Small intestine (tissue), 7 donors: ENCODE measurements at regions not wholly inside any gene's neighbourhood (a gene's known extent, or its start where the extent isn't known, plus 50 kb on each side); places are given as distances from the start of the nearest gene placed in this dataset.

Experiments
- DNase-seq, 2 donors: peaks; one replicate each; pipeline versions ENCODE4 v3.0.0 to v3.0.0-alpha.2; 2013
- FAIRE-seq: peaks from 2 replicates; lab custom pipeline; 2012; peaks lifted over from hg19 to GRCh38; lab: Jason Lieb, UNC
- H3K27ac ChIP-seq, 3 donors: one replicate each; pipeline ENCODE4 v1.5.1; 2013; ENCODE audit warnings: low read length in 2 of 3, mild to moderate bottlenecking in 2 of 3, control low read depth in 1 of 3, inconsistent platforms in 1 of 3, low read depth in 1 of 3, moderate library complexity in 1 of 3
- H3K27me3 ChIP-seq, 3 donors: one replicate each; pipeline ENCODE4 v1.6.1; 2013; ENCODE audit warnings: low read length in 3 of 3, inconsistent platforms in 1 of 3; ENCODE audit not compliant: control insufficient read depth in 3 of 3, insufficient read depth in 3 of 3
- H3K36me3 ChIP-seq, 3 donors: one replicate each; pipeline ENCODE4 v1.6.1; 2013; ENCODE audit warnings: low read length in 3 of 3, inconsistent platforms in 1 of 3, low read depth in 1 of 3, mild to moderate bottlenecking in 1 of 3, moderate library complexity in 1 of 3; ENCODE audit not compliant: control insufficient read depth in 3 of 3, insufficient read depth in 2 of 3
- H3K4me1 ChIP-seq, 3 donors: one replicate each; pipeline ENCODE4 v1.6.1; 2013; ENCODE audit warnings: low read length in 2 of 3, inconsistent platforms in 1 of 3, low read depth in 1 of 3, mild to moderate bottlenecking in 1 of 3, moderate library complexity in 1 of 3; ENCODE audit not compliant: control insufficient read depth in 3 of 3, insufficient read depth in 2 of 3
- H3K4me3 ChIP-seq, 3 donors: one replicate each; pipeline ENCODE4 v1.5.1; 2013; ENCODE audit warnings: low read length in 3 of 3, control low read depth in 1 of 3, inconsistent platforms in 1 of 3, low read depth in 1 of 3, mild to moderate bottlenecking in 1 of 3, moderate library complexity in 1 of 3
- H3K9me3 ChIP-seq, 2 donors: one replicate each; pipeline ENCODE4 v1.6.1; 2013; ENCODE audit warnings: low read depth in 1 of 2, low read length in 1 of 2; ENCODE audit not compliant: control insufficient read depth in 2 of 2, insufficient read depth in 1 of 2
- WGBS, 3 donors: extraction: QIAGEN DNeasy Blood & Tissue Kit; methylation state at CpG; one replicate each; pipeline ENCODE4 v1.1.7; 2013; 5-methylcytosine and 5-hydroxymethylcytosine counted together
- donor health status: healthy with polysubstance abuse.
- donor health status: control.
- donor health status: control.
- donor health status: Bipolar disorder and iron deficiency.
- donor health status: healthy.

- Histone ChIP-seq H3K27me3 (no peaks in the 10 kb centered on the region), H3K4me1 (no peaks in the 10 kb centered on the region), H3K9me3 (no peaks in the 10 kb centered on the region), H3K27ac (no peak overlapping the region), H3K4me3 (no peak overlapping the region), H3K36me3 (no peaks in the 10 kb centered on the region)
- DNase-seq (no peak), FAIRE-seq (no peak)
Measured at GRCh38 chr6:48567016-48567415, 456.0 kb upstream of the PTCHD4 start.

DNA sequence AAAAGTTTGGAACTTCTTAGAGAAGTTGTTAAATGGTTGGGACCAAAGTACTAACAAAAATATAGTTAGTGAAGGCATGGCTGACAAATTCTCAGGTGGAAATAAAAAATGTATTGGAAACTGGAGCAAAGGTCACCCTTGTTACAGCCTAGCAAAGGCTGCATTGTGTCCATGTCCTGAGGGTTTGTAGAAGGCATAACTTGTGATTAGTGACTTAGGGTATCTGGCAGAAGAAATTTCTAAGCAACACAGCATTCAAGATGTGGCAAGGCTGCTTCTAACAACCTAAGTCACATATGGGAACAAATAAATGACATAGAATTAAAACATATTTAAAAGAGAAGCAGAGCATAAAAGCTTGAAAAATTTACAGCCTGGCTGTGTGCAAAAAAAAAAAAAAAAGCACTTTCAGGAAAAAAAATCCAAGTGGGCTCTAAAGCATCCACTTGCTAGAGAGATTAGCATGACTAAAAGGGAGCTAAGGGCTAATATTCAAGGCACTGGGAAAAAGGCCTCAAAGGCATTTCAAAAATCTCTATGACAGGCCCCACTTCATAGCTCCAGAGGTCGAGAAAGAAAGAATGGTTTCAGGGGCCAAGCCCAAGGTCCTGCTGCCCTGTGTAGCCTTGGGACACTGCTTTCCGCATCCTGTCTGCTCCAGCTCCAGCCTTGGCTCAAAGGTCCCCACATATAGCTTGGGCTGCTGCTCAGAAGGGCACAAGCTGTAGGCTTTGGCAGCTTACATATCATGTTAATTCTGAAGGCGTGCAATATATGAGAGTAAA lies 453.2 kb upstream of the PTCHD4 start:
- FAIRE-seq (no peak), DNase-seq (peak in 1 of 2 donors; percentile 6)
- no peaks in the 10 kb centered on the region for H3K36me3 ChIP-seq
- H3K9me3 ChIP-seq: no peaks in the 10 kb centered on the region
- no peak overlapping the region for H3K4me3 ChIP-seq
- no peaks in the 10 kb centered on the region for H3K4me1 ChIP-seq
- WGBS, 3 donors: 74 to 79% (median 75%) methylated on average over 3 of the region's 3 CpGs
- H3K27me3 ChIP-seq: no peaks in the 10 kb centered on the region
- H3K27ac ChIP-seq: no peak overlapping the region

DNA sequence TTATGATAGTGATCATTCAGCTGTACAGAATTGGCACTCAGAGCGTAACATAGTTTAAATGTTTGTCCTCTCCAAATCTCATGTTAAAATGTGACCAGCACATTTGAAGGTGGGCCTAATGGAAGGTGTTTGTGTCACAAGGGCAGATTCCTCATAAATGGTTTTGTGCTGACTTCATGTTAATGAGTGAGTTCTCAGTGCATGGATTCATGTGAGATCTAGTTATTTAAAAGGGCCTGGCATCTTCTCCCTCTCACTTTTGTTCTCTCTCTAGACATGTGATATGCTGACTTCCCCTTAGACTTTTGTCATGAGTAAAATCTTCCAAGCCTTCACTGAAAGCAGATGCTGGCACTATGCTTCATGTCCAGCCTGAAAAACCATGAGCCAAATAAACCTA lies 452.4 kb upstream of the PTCHD4 start:
- Histone ChIP-seq H3K27ac (no peak overlapping the region), H3K9me3 (no peaks in the 10 kb centered on the region), H3K4me3 (no peak overlapping the region), H3K4me1 (no peaks in the 10 kb centered on the region), H3K36me3 (no peaks in the 10 kb centered on the region), H3K27me3 (no peaks in the 10 kb centered on the region)
- DNase-seq: no peak
- no peak for FAIRE-seq
- WGBS, 3 donors: 93 to 98% (median 93%) methylated on average over 1 of the region's 1 CpG

GRCh38 chr6:48560408-48560807 lies 449.4 kb upstream of the PTCHD4 start:
- no peaks in the 10 kb centered on the region for H3K36me3 ChIP-seq
- H3K4me3 ChIP-seq: no peak overlapping the region
- no peak overlapping the region for H3K27ac ChIP-seq
- DNase-seq (no peak), FAIRE-seq (no peak)
- H3K4me1 ChIP-seq: no peaks in the 10 kb centered on the region
- no peaks in the 10 kb centered on the region for H3K9me3 ChIP-seq
- H3K27me3 ChIP-seq: no peaks in the 10 kb centered on the region
- WGBS, 3 donors: 57 to 67% (median 65%) methylated on average over 3 of the region's 3 CpGs

- Histone ChIP-seq H3K9me3 (no peaks in the 10 kb centered on the region), H3K36me3 (no peaks in the 10 kb centered on the region), H3K27me3 (no peaks in the 10 kb centered on the region), H3K4me1 (no peaks in the 10 kb centered on the region), H3K4me3 (no peak overlapping the region), H3K27ac (no peak overlapping the region)
- DNase-seq: peak in 1 of 2 donors; percentile 3
- 83 to 95% (median 89%) methylated on average over 1 of the region's 1 CpG for WGBS, 3 donors
- no peak for FAIRE-seq
Measured at GRCh38 chr6:48553467-48554189, 442.6 kb upstream of the PTCHD4 start.

GRCh38 chr6:48552905-48553304 lies 441.9 kb upstream of the PTCHD4 start:
- Histone ChIP-seq H3K4me3 (no peak overlapping the region), H3K4me1 (no peaks in the 10 kb centered on the region), H3K9me3 (no peaks in the 10 kb centered on the region), H3K27ac (no peak overlapping the region), H3K36me3 (no peaks in the 10 kb centered on the region), H3K27me3 (no peaks in the 10 kb centered on the region)
- DNase-seq: peak; percentile 19 to 35
- no peak for FAIRE-seq
- 26 to 48% (median 27%) methylated on average over 2 of the region's 2 CpGs for WGBS, 3 donors

- FAIRE-seq: no peak
- no peaks in the 10 kb centered on the region for H3K27me3 ChIP-seq
- 82 to 90% (median 85%) methylated on average over 3 of the region's 3 CpGs for WGBS, 3 donors
Measured at GRCh38 chr6:48550603-48551002, 439.6 kb upstream of the PTCHD4 start.

GRCh38 chr6:48542191-48542590 lies 431.2 kb upstream of the PTCHD4 start:
- no peak overlapping the region for H3K27ac ChIP-seq
- H3K4me1 ChIP-seq: no peaks in the 10 kb centered on the region
- FAIRE-seq: no peak
- H3K27me3 ChIP-seq: no peaks in the 10 kb centered on the region
- H3K4me3 ChIP-seq: no peak overlapping the region
- no peaks in the 10 kb centered on the region for H3K36me3 ChIP-seq
- DNase-seq: no peak
- 87 to 96% (median 94%) methylated on average over 2 of the region's 2 CpGs for WGBS, 3 donors
- H3K9me3 ChIP-seq: no peaks in the 10 kb centered on the region

More at GRCh38 chr6:48550603-48551002, 439.6 kb upstream of the PTCHD4 start:
- Histone ChIP-seq H3K4me1 (no peaks in the 10 kb centered on the region), H3K4me3 (no peak overlapping the region), H3K36me3 (no peaks in the 10 kb centered on the region), H3K27ac (no peak overlapping the region), H3K9me3 (no peaks in the 10 kb centered on the region)
- DNase-seq: no peak
